Mesothelial cell of epicardium (in vitro differentiated cells): ENCODE measurements at regions not wholly inside any gene's neighbourhood (a gene's known extent, or its start where the extent isn't known, plus 50 kb on each side); places are given as distances from the start of the nearest gene placed in this dataset.
"Not testable (repeated sequence)": the region's sequence is repeated elsewhere in the genome, so short reads cannot be mapped to it uniquely, and the experiment has no call there.

Source experiments
- DNase-seq, 2 experiments: peaks; one replicate each; pipeline ENCODE4 v3.0.0; 2021; ENCODE audit warnings: low spot score in 2 of 2; ENCODE audit not compliant: unreplicated experiment in 2 of 2
- H3K27ac Mint-ChIP-seq: 2 replicates; pipeline ENCODE4 v1.8.0; 2021; ENCODE audit warnings: mixed read lengths
- H3K27me3 Mint-ChIP-seq: 2 replicates; pipeline ENCODE4 v1.8.0; 2021; ENCODE audit warnings: low read depth, mixed read lengths
- H3K36me3 Mint-ChIP-seq: 2 replicates; pipeline ENCODE4 v1.8.0; 2021; ENCODE audit warnings: mixed read lengths
- H3K4me1 Mint-ChIP-seq: 2 replicates; pipeline ENCODE4 v1.8.0; 2021; ENCODE audit warnings: mixed read lengths
- H3K4me3 Mint-ChIP-seq: 2 replicates; pipeline ENCODE4 v1.8.0; 2021; ENCODE audit warnings: mild to moderate bottlenecking, moderate library complexity, mixed read lengths
- H3K9me3 Mint-ChIP-seq: 2 replicates; pipeline ENCODE4 v1.8.0; 2021; ENCODE audit warnings: mixed read lengths
- TF ChIP-seq, protein P1 (sequence below): fragments of 200-600 bp; sonication (generic); IDR thresholded peaks from one replicate; pipeline ENCODE4 v1.5.0; 2021; ENCODE audit warnings: antibody characterized with exemption; ENCODE audit not compliant: unreplicated experiment

- H3K36me3 Mint-ChIP-seq, result peaks cover 2% of the 10 kb centered on the region
- H3K9me3 Mint-ChIP-seq, result peaks cover 20% of the 10 kb centered on the region
- no peaks in the 10 kb centered on the region for H3K27me3 Mint-ChIP-seq
- H3K4me1 Mint-ChIP-seq, result no peaks in the 10 kb centered on the region
- no peak for DNase-seq
- no peak overlapping the region for H3K4me3 Mint-ChIP-seq
- no peak overlapping the region for H3K27ac Mint-ChIP-seq
- TF ChIP-seq, protein P1, sequence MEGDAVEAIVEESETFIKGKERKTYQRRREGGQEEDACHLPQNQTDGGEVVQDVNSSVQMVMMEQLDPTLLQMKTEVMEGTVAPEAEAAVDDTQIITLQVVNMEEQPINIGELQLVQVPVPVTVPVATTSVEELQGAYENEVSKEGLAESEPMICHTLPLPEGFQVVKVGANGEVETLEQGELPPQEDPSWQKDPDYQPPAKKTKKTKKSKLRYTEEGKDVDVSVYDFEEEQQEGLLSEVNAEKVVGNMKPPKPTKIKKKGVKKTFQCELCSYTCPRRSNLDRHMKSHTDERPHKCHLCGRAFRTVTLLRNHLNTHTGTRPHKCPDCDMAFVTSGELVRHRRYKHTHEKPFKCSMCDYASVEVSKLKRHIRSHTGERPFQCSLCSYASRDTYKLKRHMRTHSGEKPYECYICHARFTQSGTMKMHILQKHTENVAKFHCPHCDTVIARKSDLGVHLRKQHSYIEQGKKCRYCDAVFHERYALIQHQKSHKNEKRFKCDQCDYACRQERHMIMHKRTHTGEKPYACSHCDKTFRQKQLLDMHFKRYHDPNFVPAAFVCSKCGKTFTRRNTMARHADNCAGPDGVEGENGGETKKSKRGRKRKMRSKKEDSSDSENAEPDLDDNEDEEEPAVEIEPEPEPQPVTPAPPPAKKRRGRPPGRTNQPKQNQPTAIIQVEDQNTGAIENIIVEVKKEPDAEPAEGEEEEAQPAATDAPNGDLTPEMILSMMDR, result no peak
Measured at GRCh38 chr3:194890091-194890490, 204.4 kb downstream of the FAM43A start.

DNA sequence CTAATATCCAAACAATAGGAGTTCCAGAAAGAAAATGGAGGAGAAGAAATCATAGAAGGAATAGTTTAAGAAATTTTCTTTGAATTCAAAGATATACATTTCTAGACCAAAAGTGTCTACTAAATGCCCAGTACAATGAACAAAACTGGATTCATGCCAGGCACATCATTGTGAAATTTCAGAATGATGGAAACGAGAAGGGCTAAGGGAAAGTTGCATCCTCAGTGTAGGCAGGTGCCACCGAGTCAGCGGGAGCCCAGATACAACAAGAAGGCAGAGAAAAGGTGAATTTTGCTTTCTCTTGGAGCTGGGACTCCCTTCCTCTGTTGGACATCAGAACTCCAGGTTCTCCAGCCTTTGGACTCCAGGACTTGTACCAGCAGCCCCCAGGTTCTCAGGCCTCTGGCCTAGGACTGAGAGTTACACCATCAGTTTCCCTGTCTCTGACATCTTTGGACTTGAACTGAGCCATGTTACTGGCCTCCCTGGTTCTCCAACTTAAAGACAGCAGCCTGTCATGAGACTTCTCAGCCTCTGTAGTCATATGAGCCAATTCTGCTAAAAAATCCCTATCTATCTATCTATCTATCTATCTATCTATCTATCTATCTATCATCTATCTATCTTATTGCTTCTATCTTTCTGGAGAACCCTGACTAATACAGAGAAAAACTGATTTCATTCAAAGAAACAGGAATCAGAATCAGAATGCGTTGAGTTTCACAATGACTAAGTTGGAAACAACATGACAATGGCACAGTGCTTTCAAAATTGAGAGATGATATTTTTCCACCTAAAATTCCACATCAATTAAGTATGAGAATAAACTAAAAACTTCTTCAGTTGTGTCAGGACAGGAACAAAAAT is 207.7 kb downstream of the FAM43A start:
- H3K4me1 Mint-ChIP-seq, result no peaks in the 10 kb centered on the region
- peaks cover 2% of the 10 kb centered on the region for H3K36me3 Mint-ChIP-seq
- H3K27me3 Mint-ChIP-seq, result no peaks in the 10 kb centered on the region
- H3K4me3 Mint-ChIP-seq, result no peak overlapping the region
- H3K27ac Mint-ChIP-seq, result no peak overlapping the region
- H3K9me3 Mint-ChIP-seq, result peaks cover 23% of the 10 kb centered on the region
- DNase-seq, result no peak
- TF ChIP-seq, protein P1, result no peak

- Mint-ChIP-seq H3K27me3 (no peaks in the 10 kb centered on the region), H3K4me3 (no peak overlapping the region)
- TF ChIP-seq, protein P1, result no peak
Measured at GRCh38 chr3:194894538-194894937, 208.9 kb downstream of the FAM43A start.

GRCh38 chr3:194900854-194901522 is 215.3 kb downstream of the FAM43A start:
- peaks cover 40% of the 10 kb centered on the region for H3K9me3 Mint-ChIP-seq
- H3K4me3 Mint-ChIP-seq, result no peak overlapping the region
- H3K27ac Mint-ChIP-seq, result no peak overlapping the region
- no peak for DNase-seq
- no peaks in the 10 kb centered on the region for H3K27me3 Mint-ChIP-seq
- TF ChIP-seq, protein P1, result no peak
- no peaks in the 10 kb centered on the region for H3K4me1 Mint-ChIP-seq
- peaks cover 1% of the 10 kb centered on the region for H3K36me3 Mint-ChIP-seq

More at GRCh38 chr3:194894538-194894937, 208.9 kb downstream of the FAM43A start:
- Mint-ChIP-seq H3K9me3 (peaks cover 31% of the 10 kb centered on the region), H3K4me1 (no peaks in the 10 kb centered on the region), H3K36me3 (peaks cover 2% of the 10 kb centered on the region), H3K27ac (no peak overlapping the region)
- no peak for DNase-seq

GRCh38 chr3:194903447-194903846 is 217.8 kb downstream of the FAM43A start:
- H3K27ac Mint-ChIP-seq, DNase-seq, H3K36me3 Mint-ChIP-seq, H3K4me3 Mint-ChIP-seq, H3K4me1 Mint-ChIP-seq, H3K27me3 Mint-ChIP-seq: not testable (repeated sequence)
- H3K9me3 Mint-ChIP-seq, result peaks cover 35% of the 10 kb centered on the region

GRCh38 chr3:194904999-194905398 is 219.3 kb downstream of the FAM43A start:
- not testable (repeated sequence) for DNase-seq, H3K4me1 Mint-ChIP-seq, H3K36me3 Mint-ChIP-seq, H3K4me3 Mint-ChIP-seq, H3K27me3 Mint-ChIP-seq, H3K27ac Mint-ChIP-seq
- peaks cover 22% of the 10 kb centered on the region for H3K9me3 Mint-ChIP-seq
